Endothelial cell of umbilical vein (primary cell): ENCODE measurements at regions not wholly inside any gene's neighbourhood (a gene's known extent, or its start where the extent isn't known, plus 50 kb on each side); places are given as distances from the start of the nearest gene placed in this dataset.

Experiments
- BruUV-seq: library from RNA; stranded (reverse); fragments of 400-500 nt; replicated peaks from 2 replicates; lab custom pipeline; 2021; lab: Mats Ljungman, UMichigan
- CTCF ChIA-PET: fragments of 300-600, 350-600 bp; sonication (Branson Sonifier 250); formaldehyde crosslinking; loops from one replicate; lab custom pipeline; 2021; ENCODE audit warnings: antibody characterized with exemption, inconsistent platforms; lab: Charles Lee
- POLR2A ChIA-PET: fragments of 300-600, 350-600 bp; sonication (Branson Sonifier 250); formaldehyde crosslinking; loops from one replicate; lab custom pipeline; 2021; ENCODE audit warnings: antibody characterized with exemption, inconsistent platforms; lab: Charles Lee
- DNase-seq: peaks from one replicate; pipeline ENCODE4 v3.0.0-alpha.2; 2011; ENCODE audit warnings: low read depth, low spot score
- FAIRE-seq: peaks from 2 replicates; lab custom pipeline; 2011; peaks lifted over from hg19 to GRCh38; lab: Jason Lieb, UNC
- H2AFZ ChIP-seq: 2 replicates; pipeline ENCODE4 v1.6.0; 2012; ENCODE audit warnings: low read depth, low read length, control low read depth, inconsistent platforms
- H3K27ac ChIP-seq: 2 replicates; pipeline ENCODE4 v1.5.1; 2011; ENCODE audit warnings: low read depth, mild to moderate bottlenecking, control low read depth, low read length, moderate library complexity; ENCODE audit not compliant: insufficient read depth
- H3K27me3 ChIP-seq, 2 experiments: 2 replicates each; pipeline versions ENCODE4 v1.6.0 to v1.6.1; 2011; ENCODE audit warnings: low read length in 2 of 2, mixed read lengths in 1 of 2; ENCODE audit not compliant: control insufficient read depth in 2 of 2, insufficient read depth in 2 of 2
- H3K36me3 ChIP-seq, 2 experiments: 2 replicates in 1 of 2; 3 replicates in 1 of 2; pipeline ENCODE4 v1.5.1; 2011; ENCODE audit warnings: low read length in 2 of 2, mild to moderate bottlenecking in 1 of 2, moderate library complexity in 1 of 2; ENCODE audit not compliant: control insufficient read depth in 2 of 2, insufficient read depth in 2 of 2; ENCODE audit errors: extremely low read depth in 1 of 2
- H3K4me1 ChIP-seq: 3 replicates; pipeline ENCODE4 v1.5.1; 2011; ENCODE audit warnings: mild to moderate bottlenecking, low read length; ENCODE audit not compliant: control insufficient read depth, insufficient read depth; ENCODE audit errors: extremely low read depth
- H3K4me2 ChIP-seq: 2 replicates; pipeline ENCODE4 v1.6.1; 2011; ENCODE audit warnings: low read length, control low read depth, mixed read lengths; ENCODE audit not compliant: insufficient read depth
- H3K4me3 ChIP-seq, 3 experiments: fragments of 200-600 bp in 1 of 3; sonication (generic), shearing (Covaris generic) in 1 of 3; replicated peaks in 1 of 3; 2 replicates each; pipeline ENCODE4 v1.5.1; 2011 to 2016; ENCODE audit warnings: control low read depth in 3 of 3, low read length in 3 of 3, mild to moderate bottlenecking in 2 of 3, inconsistent platforms in 1 of 3, low read depth in 1 of 3, moderate library complexity in 1 of 3; ENCODE audit not compliant: insufficient read depth in 1 of 3
- H3K79me2 ChIP-seq: 2 replicates; pipeline ENCODE4 v1.6.0; 2012; ENCODE audit warnings: low read length, inconsistent platforms; ENCODE audit not compliant: control insufficient read depth, insufficient read depth
- H3K9ac ChIP-seq: replicated peaks from 2 replicates; pipeline ENCODE3; 2011; ENCODE audit warnings: low read length, control low read depth; ENCODE audit not compliant: insufficient read depth; ENCODE audit errors: extremely low read depth
- H3K9me1 ChIP-seq: replicated peaks from 3 replicates; pipeline ENCODE4 v1.6.0; 2011; ENCODE audit warnings: mild to moderate bottlenecking, low read length; ENCODE audit not compliant: control insufficient read depth, insufficient read depth; ENCODE audit errors: extremely low read depth
- H3K9me3 ChIP-seq: replicated peaks from 2 replicates; pipeline ENCODE4 v1.5.1; 2012; ENCODE audit warnings: low read length, inconsistent platforms; ENCODE audit not compliant: control insufficient read depth, insufficient read depth
- H4K20me1 ChIP-seq: replicated peaks from 2 replicates; pipeline ENCODE3; 2011; ENCODE audit warnings: mild to moderate bottlenecking, low read length; ENCODE audit not compliant: control insufficient read depth, insufficient read depth; ENCODE audit errors: extremely low read depth
- EZH2 ChIP-seq: IDR thresholded peaks from 2 replicates; pipeline ENCODE4 v1.6.1; 2012; ENCODE audit warnings: borderline replicate concordance, low read depth, mild to moderate bottlenecking, moderate library complexity, low read length, inconsistent platforms; ENCODE audit not compliant: severe bottlenecking
- FOS ChIP-seq: IDR thresholded peaks from 2 replicates; pipeline ENCODE4 v1.6.1; 2011; ENCODE audit warnings: mild to moderate bottlenecking, low read length, moderate library complexity, borderline replicate concordance; ENCODE audit not compliant: insufficient read depth
- GATA2 ChIP-seq: IDR thresholded peaks from 2 replicates; pipeline ENCODE4 v1.7.0; 2011; ENCODE audit warnings: low read depth, mild to moderate bottlenecking, moderate library complexity, mixed read lengths, low read length; ENCODE audit not compliant: insufficient read length, insufficient read depth
- JUN ChIP-seq: IDR thresholded peaks from 2 replicates; pipeline ENCODE4 v1.6.1; 2011; ENCODE audit warnings: borderline replicate concordance, low read depth; ENCODE audit not compliant: insufficient read length, insufficient read depth
- MYC ChIP-seq: IDR thresholded peaks from one replicate; pipeline ENCODE4 v1.6.1; 2011; ENCODE audit warnings: mild to moderate bottlenecking, low read depth, low read length
- POLR2A ChIP-seq: IDR thresholded peaks from 2 replicates; pipeline ENCODE4 v1.6.1; 2012; ENCODE audit warnings: low read depth, mild to moderate bottlenecking, control low read depth, low read length
- POLR2AphosphoS5 ChIP-seq: IDR thresholded peaks from 2 replicates; pipeline ENCODE4 v1.6.1; 2012; ENCODE audit warnings: low read depth, mild to moderate bottlenecking, control low read depth, low read length, moderate library complexity; ENCODE audit not compliant: insufficient read depth
- dilution Hi-C: fragments of 300-500 bp; cut with MboI; formaldehyde crosslinking; loops from one replicate; pipeline ENCODE4 v1.15.0; 2019; ENCODE audit warnings: low sequenced_read_pairs; ENCODE audit not compliant: extremely low pct_ligation_motif_present
- intact Hi-C: fragments of 100-400 bp; cut with micrococcal nuclease; formaldehyde crosslinking; loops from one replicate; pipeline ENCODE4 v1.10.0; 2022
- TF ChIP-seq, protein P1 (sequence below): IDR thresholded peaks from 2 replicates; pipeline ENCODE4 v1.6.1; 2011; ENCODE audit not compliant: insufficient read depth, insufficient read length
- TF ChIP-seq, protein P2 (sequence below), 2 donors: IDR thresholded peaks; 1 replicate in 1 of 2; 2 replicates in 1 of 2; pipeline ENCODE4 v1.5.1; 2011; ENCODE audit warnings: low read length in 2 of 2, mild to moderate bottlenecking in 2 of 2, moderate library complexity in 2 of 2, control low read depth in 1 of 2, inconsistent platforms in 1 of 2, low read depth in 1 of 2; ENCODE audit not compliant: insufficient read depth in 1 of 2; ENCODE audit errors: extremely low read depth in 1 of 2

DNA sequence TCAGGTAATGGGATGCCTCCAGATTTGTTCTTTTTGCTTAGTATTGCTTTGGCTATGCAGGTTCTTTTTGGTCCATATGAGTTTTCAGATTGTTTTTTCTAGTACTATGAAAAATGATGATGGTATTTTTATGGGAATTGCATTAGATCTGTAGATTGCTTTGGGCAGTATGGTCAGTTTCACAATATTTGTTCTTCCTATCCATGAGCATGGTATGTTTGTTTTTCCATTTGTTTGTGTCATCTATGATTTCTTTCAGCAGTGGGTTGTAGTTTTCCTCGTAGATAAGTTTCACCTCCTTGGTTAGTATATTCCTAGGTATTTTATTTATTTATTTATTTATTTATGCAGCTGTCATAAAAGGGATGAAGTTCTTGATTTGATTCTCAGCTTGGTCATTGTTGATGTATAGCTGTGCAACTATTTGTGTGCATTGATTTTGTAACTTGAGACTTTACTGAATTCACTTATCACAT lies 103.9 kb upstream of the DNAH14 start:
- ChIA-PET CTCF (no interaction called here), POLR2A (no interaction called here)
- Histone ChIP-seq H3K9ac (no peak overlapping the region), H3K9me1 (no peaks in the 10 kb centered on the region), H3K79me2 (no peaks in the 10 kb centered on the region), H4K20me1 (no peaks in the 10 kb centered on the region), H3K36me3 (no peaks in the 10 kb centered on the region), H3K9me3 (no peaks in the 10 kb centered on the region), H3K4me3 (no peak overlapping the region), H2AFZ (no peak overlapping the region), H3K4me1 (no peaks in the 10 kb centered on the region), H3K4me2 (no peak overlapping the region), H3K27ac (no peak overlapping the region), H3K27me3 (no peaks in the 10 kb centered on the region)
- no peak for TF ChIP-seq MYC
- TF ChIP-seq POLR2AphosphoS5, result no peak
- intact Hi-C loops (no loop called here), dilution Hi-C loops (no loop called here)
- FAIRE-seq (no peak), DNase-seq (no peak)
- no TSS peak for BruUV-seq

DNA sequence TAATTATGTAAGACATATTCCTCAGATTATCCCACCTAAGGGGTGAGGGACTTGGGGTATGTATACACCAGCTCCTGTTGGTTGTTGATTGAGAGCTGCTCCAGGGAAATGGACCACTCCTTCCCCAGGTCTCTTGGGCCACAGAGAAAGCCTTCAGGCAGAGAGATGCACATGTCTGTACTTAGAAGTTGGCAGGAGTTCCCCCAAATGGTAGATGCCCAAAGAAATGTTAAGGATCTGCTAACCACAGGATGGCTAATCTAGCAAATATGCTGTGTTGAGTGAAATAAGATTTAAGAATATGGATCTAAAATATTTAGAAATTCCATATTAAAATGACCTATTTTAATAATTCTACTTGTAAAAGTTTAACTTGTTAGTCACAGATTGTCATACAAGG lies 100.8 kb upstream of the DNAH14 start:
- Histone ChIP-seq H3K27me3 (no peaks in the 10 kb centered on the region), H3K4me3 (no peak overlapping the region), H3K4me1 (no peaks in the 10 kb centered on the region), H3K79me2 (no peaks in the 10 kb centered on the region), H2AFZ (no peak overlapping the region), H3K27ac (no peak overlapping the region), H3K4me2 (no peak overlapping the region), H3K9me3 (no peaks in the 10 kb centered on the region), H4K20me1 (no peaks in the 10 kb centered on the region), H3K36me3 (no peaks in the 10 kb centered on the region), H3K9ac (no peak overlapping the region), H3K9me1 (no peaks in the 10 kb centered on the region)
- BruUV-seq, result no TSS peak
- no peak for DNase-seq
- dilution Hi-C loops, result no loop called here
- ChIA-PET CTCF (no interaction called here), POLR2A (no interaction called here)
- no peak for FAIRE-seq
- intact Hi-C loops, result no loop called here
- TF ChIP-seq JUN (no peak), FOS (no peak), GATA2 (no peak), POLR2A (no peak), MYC (no peak), POLR2AphosphoS5 (no peak), EZH2 (no peak)
- TF ChIP-seq, protein P1, sequence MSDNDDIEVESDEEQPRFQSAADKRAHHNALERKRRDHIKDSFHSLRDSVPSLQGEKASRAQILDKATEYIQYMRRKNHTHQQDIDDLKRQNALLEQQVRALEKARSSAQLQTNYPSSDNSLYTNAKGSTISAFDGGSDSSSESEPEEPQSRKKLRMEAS, result no peak
- TF ChIP-seq, protein P2, sequence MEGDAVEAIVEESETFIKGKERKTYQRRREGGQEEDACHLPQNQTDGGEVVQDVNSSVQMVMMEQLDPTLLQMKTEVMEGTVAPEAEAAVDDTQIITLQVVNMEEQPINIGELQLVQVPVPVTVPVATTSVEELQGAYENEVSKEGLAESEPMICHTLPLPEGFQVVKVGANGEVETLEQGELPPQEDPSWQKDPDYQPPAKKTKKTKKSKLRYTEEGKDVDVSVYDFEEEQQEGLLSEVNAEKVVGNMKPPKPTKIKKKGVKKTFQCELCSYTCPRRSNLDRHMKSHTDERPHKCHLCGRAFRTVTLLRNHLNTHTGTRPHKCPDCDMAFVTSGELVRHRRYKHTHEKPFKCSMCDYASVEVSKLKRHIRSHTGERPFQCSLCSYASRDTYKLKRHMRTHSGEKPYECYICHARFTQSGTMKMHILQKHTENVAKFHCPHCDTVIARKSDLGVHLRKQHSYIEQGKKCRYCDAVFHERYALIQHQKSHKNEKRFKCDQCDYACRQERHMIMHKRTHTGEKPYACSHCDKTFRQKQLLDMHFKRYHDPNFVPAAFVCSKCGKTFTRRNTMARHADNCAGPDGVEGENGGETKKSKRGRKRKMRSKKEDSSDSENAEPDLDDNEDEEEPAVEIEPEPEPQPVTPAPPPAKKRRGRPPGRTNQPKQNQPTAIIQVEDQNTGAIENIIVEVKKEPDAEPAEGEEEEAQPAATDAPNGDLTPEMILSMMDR (IDR thresholded peaks at IDR 0.05; ENCODE audit: extremely low read depth in 1 of 2, insufficient read depth in 1 of 2, low read depth in 1 of 2, low read length in 2 of 2), result no peak
